IMR-90 (cell line): ENCODE measurements at regions not wholly inside any gene's neighbourhood (a gene's known extent, or its start where the extent isn't known, plus 50 kb on each side); places are given as distances from the start of the nearest gene placed in this dataset.

ENCODE experiments used
- ATAC-seq: fragments of 200-7000 bp; cut with Tn5 transposase; 2 replicates; pipeline ENCODE4 v1.9.1; 2020; ENCODE audit warnings: low read depth, mild to moderate bottlenecking, moderate library complexity
- BruUV-seq: library from RNA; stranded (reverse); fragments of 400-500 nt; replicated peaks from 2 replicates; lab custom pipeline; 2021; lab: Mats Ljungman, UMichigan
- CTCF ChIA-PET: fragments of 300-600 bp; formaldehyde crosslinking; extraction: SDS; loops from one replicate; lab custom pipeline; 2021; ENCODE audit warnings: antibody characterized with exemption; lab: Yijun Ruan, JAX
- POLR2A ChIA-PET: fragments of 300-600 bp; sonication (Branson Sonifier 250); formaldehyde crosslinking; loops from one replicate; lab custom pipeline; 2022; ENCODE audit warnings: antibody characterized with exemption; ENCODE audit not compliant: unreplicated experiment; lab: Charles Lee
- DNase-seq: peaks from one replicate; pipeline ENCODE4 v3.0.0; 2013
- H2AFZ ChIP-seq: replicated peaks from 2 replicates; pipeline ENCODE3; 2013; ENCODE audit warnings: low read length, mild to moderate bottlenecking; ENCODE audit not compliant: poor library complexity
- H2AK5ac ChIP-seq: 2 replicates; pipeline ENCODE4 v1.6.1; 2013; ENCODE audit warnings: low read depth, low read length, inconsistent platforms
- H2AK9ac ChIP-seq: replicated peaks from 2 replicates; pipeline ENCODE3; 2013; ENCODE audit warnings: mild to moderate bottlenecking, low read depth, low read length, moderate library complexity; ENCODE audit not compliant: poor library complexity
- H2BK120ac ChIP-seq: 2 replicates; pipeline ENCODE4 v1.6.1; 2013; ENCODE audit warnings: low read depth, low read length, inconsistent platforms
- H2BK15ac ChIP-seq: 3 replicates; pipeline ENCODE4 v1.6.1; 2013; ENCODE audit warnings: low read depth, low read length, inconsistent platforms
- H2BK20ac ChIP-seq: 2 replicates; pipeline ENCODE4 v1.6.1; 2013; ENCODE audit warnings: low read depth, mild to moderate bottlenecking, inconsistent platforms, low read length, moderate library complexity
- H2BK5ac ChIP-seq: 2 replicates; pipeline ENCODE4 v1.6.1; 2013; ENCODE audit warnings: mild to moderate bottlenecking, low read depth, low read length, inconsistent platforms; ENCODE audit not compliant: poor library complexity, severe bottlenecking
- H3K14ac ChIP-seq: replicated peaks from 2 replicates; pipeline ENCODE4 v1.6.1; 2013; ENCODE audit warnings: low read depth, low read length, inconsistent platforms
- H3K18ac ChIP-seq: 2 replicates; pipeline ENCODE4 v1.6.1; 2013; ENCODE audit warnings: low read depth, low read length, control low read depth
- H3K23ac ChIP-seq: 2 replicates; pipeline ENCODE4 v1.6.1; 2013; ENCODE audit warnings: low read depth, low read length, inconsistent platforms
- H3K27ac ChIP-seq: 2 replicates; pipeline ENCODE4 v1.5.1; 2013; ENCODE audit warnings: mild to moderate bottlenecking, control low read depth, low read length; ENCODE audit not compliant: insufficient read depth
- H3K27me3 ChIP-seq: 2 replicates; pipeline ENCODE4 v1.6.1; 2013; ENCODE audit warnings: low read length; ENCODE audit not compliant: control insufficient read depth, insufficient read depth
- H3K36me3 ChIP-seq: 2 replicates; pipeline ENCODE4 v1.6.1; 2013; ENCODE audit warnings: low read length, mixed read lengths; ENCODE audit not compliant: control insufficient read depth, insufficient read depth
- H3K4ac ChIP-seq: 2 replicates; pipeline ENCODE4 v1.6.1; 2013; ENCODE audit warnings: low read depth, low read length, inconsistent platforms
- H3K4me1 ChIP-seq: 2 replicates; pipeline ENCODE4 v1.6.1; 2013; ENCODE audit warnings: low read length, mixed read lengths; ENCODE audit not compliant: control insufficient read depth, insufficient read depth
- H3K4me2 ChIP-seq: 2 replicates; pipeline ENCODE4 v1.6.1; 2013; ENCODE audit warnings: low read depth, mild to moderate bottlenecking, control low read depth, low read length, moderate library complexity
- H3K4me3 ChIP-seq: 2 replicates; pipeline ENCODE4 v1.5.1; 2013; ENCODE audit warnings: low read depth, mild to moderate bottlenecking, control low read depth, low read length, moderate library complexity; ENCODE audit not compliant: insufficient read depth
- H3K56ac ChIP-seq: 2 replicates; pipeline ENCODE4 v1.6.1; 2013; ENCODE audit warnings: low read length, inconsistent platforms; ENCODE audit not compliant: insufficient read depth; ENCODE audit errors: extremely low read depth
- H3K79me1 ChIP-seq, 2 experiments: 2 replicates each; pipeline ENCODE4 v1.6.1; 2013; ENCODE audit warnings: low read length in 2 of 2, inconsistent platforms in 1 of 2, low read depth in 1 of 2
- H3K9ac ChIP-seq: 2 replicates; pipeline ENCODE4 v1.6.1; 2013; ENCODE audit warnings: low read depth, low read length, control low read depth
- H3K9me1 ChIP-seq: 2 replicates; pipeline ENCODE4 v1.6.1; 2013; ENCODE audit warnings: low read length, inconsistent platforms; ENCODE audit not compliant: insufficient read depth
- H3K9me3 ChIP-seq: 2 replicates; pipeline ENCODE4 v1.6.1; 2013; ENCODE audit warnings: low read length; ENCODE audit not compliant: control insufficient read depth, insufficient read depth
- H4K20me1 ChIP-seq: 2 replicates; pipeline ENCODE4 v1.6.1; 2013; ENCODE audit warnings: low read length, inconsistent platforms; ENCODE audit not compliant: insufficient read depth
- H4K5ac ChIP-seq: 2 replicates; pipeline ENCODE4 v1.6.1; 2013; ENCODE audit warnings: mild to moderate bottlenecking, low read depth, low read length, control low read depth
- H4K8ac ChIP-seq, 2 experiments: 2 replicates each; pipeline ENCODE4 v1.6.1; 2013; ENCODE audit warnings: low read depth in 2 of 2, low read length in 2 of 2, control low read depth in 1 of 2, inconsistent platforms in 1 of 2
- H4K91ac ChIP-seq: 2 replicates; pipeline ENCODE4 v1.6.1; 2013; ENCODE audit warnings: low read depth, low read length, inconsistent platforms; ENCODE audit not compliant: insufficient read depth
- CTCF ChIP-seq: conservative IDR thresholded peaks from 2 replicates; pipeline ENCODE4 v1.5.1; 2012; ENCODE audit warnings: mild to moderate bottlenecking, low read depth, low read length, improper control_type of control experiment
- ELK1 ChIP-seq: fragments of 150-350 bp; IDR thresholded peaks from 2 replicates; pipeline ENCODE4 v1.6.1; 2016; ENCODE audit warnings: low read depth, mild to moderate bottlenecking, low read length, moderate library complexity, borderline replicate concordance
- POLR2A ChIP-seq: IDR thresholded peaks from 2 replicates; pipeline ENCODE4 v1.6.1; 2012; ENCODE audit warnings: mild to moderate bottlenecking, low read depth, low read length
- RAD21 ChIP-seq: IDR thresholded peaks from 2 replicates; pipeline ENCODE4 v1.6.1; 2012; ENCODE audit warnings: low read length, improper control_type of control experiment
- RFX5 ChIP-seq: IDR thresholded peaks from 2 replicates; pipeline ENCODE4 v1.8.0; 2012; ENCODE audit warnings: low read depth, mild to moderate bottlenecking, low read length, moderate library complexity
- WGBS, 2 experiments: methylation state at CpG; one replicate each; pipeline versions ENCODE4 v1.1.5 to v1.1.7; 2013; ENCODE audit warnings: missing lambda C conversion rate in 2 of 2; ENCODE audit not compliant: insufficient read length in 1 of 2; ENCODE audit errors: extremely low coverage in 2 of 2; 5-methylcytosine and 5-hydroxymethylcytosine counted together
- dilution Hi-C: fragments of 300-500 bp; cut with HindIII; formaldehyde crosslinking; loops from one replicate; pipeline ENCODE4 v1.14.3; 2018; ENCODE audit warnings: low sequenced_read_pairs; ENCODE audit not compliant: unreplicated experiment
- in situ Hi-C: fragments of 300-500 bp; cut with MboI; formaldehyde crosslinking; loops from 3 replicates; pipeline ENCODE4 v1.14.3; 2019; ENCODE audit warnings: low sequenced_read_pairs, inconsistent platforms, mixed read lengths
- intact Hi-C: fragments of 100-400 bp; cut with micrococcal nuclease; formaldehyde crosslinking; loops from 2 replicates; pipeline ENCODE4 v1.10.0; 2022
- TF ChIP-seq, protein P1 (sequence below): fragments of 150-350 bp; IDR thresholded peaks from 2 replicates; pipeline ENCODE4 v1.6.1; 2017; ENCODE audit warnings: mild to moderate bottlenecking, antibody characterized with exemption, low read length, low read depth

DNA sequence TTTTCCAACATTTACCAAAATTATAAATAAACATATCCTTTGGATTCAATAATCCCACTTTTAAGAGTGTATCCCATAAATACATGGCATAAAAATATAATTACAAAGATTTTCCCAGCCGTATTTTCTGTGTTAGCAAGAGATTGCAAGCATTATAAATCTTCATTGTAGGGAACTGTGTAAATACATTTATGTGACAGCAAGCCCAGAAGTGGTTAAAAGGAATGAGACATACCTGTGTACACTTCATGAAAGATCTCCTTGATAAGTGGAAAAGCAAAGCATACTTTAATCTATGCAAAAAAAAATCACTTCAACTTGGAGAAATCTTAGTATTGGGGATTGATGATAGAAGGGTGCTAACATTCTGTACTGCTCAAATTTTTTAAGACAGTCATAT is 173.1 kb downstream of the GASK1B start:
- no peak overlapping the region for H4K8ac ChIP-seq
- dilution Hi-C loops: loop anchor here (25.0 kb wide), 1 partner anchor 188 kb away; no protein-coding TSS in a partner anchor

More for the DNA sequence above, 173.1 kb downstream of the GASK1B start:
- intact Hi-C loops (no loop called here), in situ Hi-C loops (loop anchor here (25.0 kb wide), 2 partner anchors 638 to 1512 kb away; no protein-coding TSS in a partner anchor)
- H3K4me3 ChIP-seq: no peak overlapping the region
- H3K4me1 ChIP-seq: peaks cover 6% of the 10 kb centered on the region
- no peak overlapping the region for H2AFZ ChIP-seq
- H3K9me3 ChIP-seq: no peaks in the 10 kb centered on the region
- no peak overlapping the region for H3K4me2 ChIP-seq
- no peak overlapping the region for H3K27ac ChIP-seq
- no peaks in the 10 kb centered on the region for H3K79me1 ChIP-seq
- H3K4ac ChIP-seq: no peak overlapping the region
- no peak overlapping the region for H4K5ac ChIP-seq
- no peak overlapping the region for H2AK9ac ChIP-seq
- no peak overlapping the region for H2BK20ac ChIP-seq
- no peak overlapping the region for H3K18ac ChIP-seq
- no TSS peak for BruUV-seq
- H3K9me1 ChIP-seq: no peaks in the 10 kb centered on the region
- WGBS, 2 experiments: no CpG with 5 or more reads among the region's 1 CpG
- CTCF ChIA-PET: interaction anchor here (2.8 kb wide), 1 partner anchor 173 kb away, joined by 7 read pairs; the partner anchor contains the start of gene GASK1B
- no peaks in the 10 kb centered on the region for H4K20me1 ChIP-seq
- no peak overlapping the region for H2AK5ac ChIP-seq
- no peak overlapping the region for H3K14ac ChIP-seq
- DNase-seq (no peak), ATAC-seq (no peak)
- H3K9ac ChIP-seq: no peak overlapping the region
- no peak overlapping the region for H4K91ac ChIP-seq
- H2BK15ac ChIP-seq: no peak overlapping the region
- no peaks in the 10 kb centered on the region for H3K27me3 ChIP-seq
- H2BK120ac ChIP-seq: no peak overlapping the region
- no peaks in the 10 kb centered on the region for H3K36me3 ChIP-seq
- no peak overlapping the region for H2BK5ac ChIP-seq
- no peak overlapping the region for H3K56ac ChIP-seq
- TF ChIP-seq CTCF (no peak), RAD21 (no peak), ELK1 (no peak), POLR2A (no peak), RFX5 (no peak)
- TF ChIP-seq, protein P1, sequence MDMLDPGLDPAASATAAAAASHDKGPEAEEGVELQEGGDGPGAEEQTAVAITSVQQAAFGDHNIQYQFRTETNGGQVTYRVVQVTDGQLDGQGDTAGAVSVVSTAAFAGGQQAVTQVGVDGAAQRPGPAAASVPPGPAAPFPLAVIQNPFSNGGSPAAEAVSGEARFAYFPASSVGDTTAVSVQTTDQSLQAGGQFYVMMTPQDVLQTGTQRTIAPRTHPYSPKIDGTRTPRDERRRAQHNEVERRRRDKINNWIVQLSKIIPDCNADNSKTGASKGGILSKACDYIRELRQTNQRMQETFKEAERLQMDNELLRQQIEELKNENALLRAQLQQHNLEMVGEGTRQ: no peak
- POLR2A ChIA-PET: no interaction called here
- no peak overlapping the region for H3K23ac ChIP-seq
